Lower leg skin (tissue), 3 donors: ENCODE measurements at regions not wholly inside any gene's neighbourhood (a gene's known extent, or its start where the extent isn't known, plus 50 kb on each side); places are given as distances from the start of the nearest gene placed in this dataset.

Experiments
- CTCF ChIP-seq, 3 donors: fragments of 450-650 bp; IDR thresholded peaks; one replicate each; pipeline ENCODE4 v1.5.1; 2016; ENCODE audit warnings: antibody characterized with exemption in 3 of 3, mild to moderate bottlenecking in 3 of 3, moderate library complexity in 2 of 3
- POLR2A ChIP-seq, 2 donors: fragments of 450-650 bp; IDR thresholded peaks; one replicate each; pipeline ENCODE4 v1.6.1; 2016 to 2017; ENCODE audit warnings: antibody characterized with exemption in 2 of 2, mild to moderate bottlenecking in 1 of 2, moderate library complexity in 1 of 2

- TF ChIP-seq CTCF (IDR thresholded peaks at IDR 0.05), result no peak
- no peak for TF ChIP-seq POLR2A (IDR thresholded peaks at IDR 0.05)
Measured at GRCh38 chr18:64210401-64210949, 61.6 kb upstream of the LINC00305 start.
